Suppressor macrophage treated with lipopolysaccharide for 4 hours (primary cell): ENCODE measurements at regions not wholly inside any gene's neighbourhood (a gene's known extent, or its start where the extent isn't known, plus 50 kb on each side); places are given as distances from the start of the nearest gene placed in this dataset.
"Not testable (repeated sequence)": the region's sequence is repeated elsewhere in the genome, so short reads cannot be mapped to it uniquely, and the experiment has no call there.

ENCODE experiments used
- DNase-seq: peaks from one replicate; pipeline ENCODE4 v3.0.0-alpha.2; 2020

GRCh38 chr9:66601472-66601871 is 299.1 kb upstream of the ZNF658 start:
- not testable (repeated sequence) for DNase-seq

DNA sequence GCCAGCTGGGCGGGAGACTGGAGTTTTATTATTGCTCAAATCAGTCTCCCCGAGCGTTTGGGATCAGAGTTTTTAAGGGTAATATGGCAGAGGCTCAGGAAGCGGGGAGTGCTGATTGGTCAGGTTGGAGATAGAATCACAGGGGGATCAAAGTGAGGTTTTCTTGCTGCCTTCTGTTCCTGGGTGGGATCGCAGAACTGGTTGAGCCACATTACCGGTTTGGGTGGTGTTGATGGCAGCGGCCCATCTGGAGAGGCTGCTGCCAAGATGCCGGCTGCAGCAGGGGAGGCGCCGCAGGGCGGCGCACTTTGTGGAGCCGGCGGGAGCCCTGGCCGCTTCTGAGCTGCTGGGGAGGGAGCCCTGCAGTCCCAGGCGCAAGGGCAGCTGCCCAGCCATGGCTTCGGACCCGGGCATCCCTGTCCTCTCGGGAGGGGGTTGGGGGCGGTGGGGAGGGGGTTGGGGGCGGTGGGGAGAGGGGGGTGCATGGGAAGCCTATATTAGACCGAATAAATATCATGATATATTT is 268.9 kb upstream of the ZNF658 start:
- DNase-seq: not testable (repeated sequence)

- not testable (repeated sequence) for DNase-seq
Observed at GRCh38 chr9:66647675-66648074, 252.8 kb upstream of the ZNF658 start.

DNA sequence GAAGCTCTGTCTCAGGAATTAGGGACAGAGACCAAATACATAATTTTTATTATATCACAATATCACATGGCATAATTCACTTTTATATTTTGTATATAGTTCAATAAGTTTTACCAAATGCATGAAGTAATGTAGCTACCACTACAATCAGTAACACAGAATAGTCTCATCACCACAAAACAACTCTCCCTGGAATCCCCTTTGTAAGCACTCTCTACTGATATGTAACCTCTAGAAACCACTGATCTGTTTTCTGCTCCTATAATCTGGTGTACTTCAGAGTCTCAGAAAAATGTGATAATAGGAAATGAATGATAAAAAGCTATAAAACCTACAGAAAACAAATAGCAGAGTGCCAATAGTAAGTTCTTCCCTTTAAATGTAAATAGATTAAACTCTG is 210.3 kb upstream of the ZNF658 start:
- not testable (repeated sequence) for DNase-seq

GRCh38 chr9:66695561-66696240 is 204.8 kb upstream of the ZNF658 start:
- not testable (repeated sequence) for DNase-seq

GRCh38 chr9:66697343-66698065 is 203.0 kb upstream of the ZNF658 start:
- DNase-seq: not testable (repeated sequence)

GRCh38 chr9:66698066-66698455 is 202.5 kb upstream of the ZNF658 start:
- DNase-seq: not testable (repeated sequence)

DNA sequence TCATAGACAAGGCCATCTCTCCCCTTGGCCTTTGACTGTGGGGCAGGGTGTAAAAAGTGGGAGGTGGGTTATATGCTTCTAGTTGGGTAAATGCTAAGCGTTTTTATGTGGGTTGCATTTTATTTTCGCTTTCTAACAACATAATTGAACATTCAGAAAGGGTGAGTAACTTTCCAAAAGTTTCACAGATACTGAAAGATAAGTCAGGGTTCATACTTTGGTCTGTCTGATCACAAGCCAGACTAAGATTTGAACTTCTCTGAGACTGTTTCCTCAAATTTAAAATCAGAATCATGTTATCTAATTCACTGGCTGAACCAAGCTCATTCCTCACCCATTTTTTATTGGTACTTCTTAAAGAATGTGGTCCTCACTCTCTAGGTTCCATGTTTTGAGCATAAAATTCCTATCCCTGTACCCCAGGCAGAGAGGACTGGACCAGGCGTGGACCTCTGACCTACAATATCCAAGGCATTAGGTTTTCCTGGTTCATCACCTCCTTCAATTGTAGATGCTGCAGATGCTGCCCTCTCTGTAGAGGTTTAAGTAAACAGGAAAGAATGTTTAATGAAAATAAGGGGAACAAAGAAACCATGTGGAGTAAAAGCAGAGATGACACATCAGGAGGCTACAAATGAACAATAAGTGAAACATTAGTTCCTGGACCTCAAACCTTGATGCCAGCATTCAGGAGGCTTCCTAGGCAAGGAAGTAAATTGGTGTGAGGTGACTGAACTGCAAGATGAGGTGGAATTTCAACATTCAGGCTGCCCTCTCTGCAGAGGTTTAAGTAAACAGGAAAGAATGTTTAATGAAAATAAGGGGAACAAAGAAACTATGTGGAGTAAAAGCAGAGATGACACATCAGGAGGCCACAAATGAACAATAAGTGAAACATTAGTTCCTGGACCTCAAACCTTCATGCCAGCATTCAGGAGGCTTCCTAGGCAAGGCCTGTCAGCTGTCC is 198.8 kb upstream of the ZNF658 start:
- DNase-seq: not testable (repeated sequence)

GRCh38 chr9:66711553-66711952 is 189.0 kb upstream of the ZNF658 start:
- DNase-seq: not testable (repeated sequence)

GRCh38 chr9:66712870-66713269 is 187.7 kb upstream of the ZNF658 start:
- DNase-seq: not testable (repeated sequence)

DNA sequence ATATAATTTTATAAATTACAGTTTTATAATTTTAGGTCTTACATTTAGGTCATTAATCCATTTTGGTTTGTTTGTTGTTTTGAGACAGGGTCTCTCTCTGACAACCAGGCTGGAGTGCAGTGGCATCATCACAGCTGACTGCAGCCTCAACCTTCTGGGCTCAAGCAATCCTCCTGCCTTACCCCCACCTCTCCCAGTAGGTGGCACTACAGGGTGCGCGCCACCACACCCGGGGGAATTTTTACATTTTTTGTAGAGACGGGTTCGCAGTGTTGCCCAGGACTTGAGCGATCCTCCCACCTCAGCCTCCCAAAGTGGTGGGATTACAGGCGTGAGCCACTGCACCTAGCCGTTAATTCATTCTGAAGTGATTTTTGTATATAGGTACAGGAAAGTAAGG is 187.0 kb upstream of the ZNF658 start:
- not testable (repeated sequence) for DNase-seq

- DNase-seq: not testable (repeated sequence)
Observed at GRCh38 chr9:66720845-66721244, 179.7 kb upstream of the ZNF658 start.

GRCh38 chr9:66727540-66727939 is 173.0 kb upstream of the ZNF658 start:
- not testable (repeated sequence) for DNase-seq

GRCh38 chr9:66736686-66737085 is 163.8 kb upstream of the ZNF658 start:
- not testable (repeated sequence) for DNase-seq

DNA sequence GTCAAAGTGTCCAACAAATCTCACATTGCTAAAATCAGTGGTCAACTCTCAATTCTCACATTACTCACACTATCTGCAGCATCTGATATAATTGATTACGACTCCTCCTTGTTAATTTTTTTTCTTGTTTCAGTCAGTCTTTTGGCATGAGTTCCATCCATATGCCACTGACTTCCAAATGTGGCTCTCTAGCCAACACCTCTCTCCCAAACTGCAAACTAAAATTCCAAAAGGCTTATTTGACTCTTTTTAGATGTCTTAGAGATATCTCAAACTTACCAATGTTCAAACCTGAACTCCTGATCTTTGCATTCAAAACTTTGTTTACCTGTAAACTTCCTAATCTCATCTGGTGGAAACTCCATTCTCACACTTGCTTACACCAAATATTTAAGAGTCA is 162.1 kb upstream of the ZNF658 start:
- DNase-seq: not testable (repeated sequence)

GRCh38 chr9:66740136-66740535 is 160.4 kb upstream of the ZNF658 start:
- DNase-seq: not testable (repeated sequence)

GRCh38 chr9:66745846-66746245 is 154.7 kb upstream of the ZNF658 start:
- DNase-seq: not testable (repeated sequence)

DNA sequence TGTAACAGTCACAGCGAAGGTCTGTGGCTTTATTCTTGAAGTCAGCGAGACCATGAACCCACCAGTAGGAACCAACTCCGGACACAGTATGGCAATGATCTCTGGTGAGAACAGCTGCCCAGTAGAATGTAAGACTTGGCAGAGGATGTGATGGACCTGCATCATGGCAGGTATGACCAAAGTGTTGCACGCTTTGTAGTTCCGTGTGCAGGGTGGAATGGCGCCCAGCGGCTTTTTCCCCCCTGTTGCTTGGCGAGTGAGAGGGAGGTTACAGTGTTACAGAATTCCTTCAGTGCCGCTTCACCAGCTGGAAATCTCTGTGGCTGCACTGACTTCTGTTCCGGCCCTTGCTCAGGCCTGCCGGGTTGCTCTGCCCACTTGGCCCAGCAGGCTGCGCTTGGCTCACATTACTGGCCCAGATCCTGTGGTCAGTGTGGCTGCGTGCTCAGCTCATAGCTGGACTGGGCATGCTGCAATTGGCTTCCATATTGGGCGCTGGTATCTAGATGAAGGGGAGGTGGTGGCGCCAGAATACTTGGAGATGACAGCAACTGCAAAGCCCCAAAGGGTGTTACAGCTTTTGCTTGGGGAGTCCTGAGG is 148.1 kb upstream of the ZNF658 start:
- DNase-seq: not testable (repeated sequence)

DNA sequence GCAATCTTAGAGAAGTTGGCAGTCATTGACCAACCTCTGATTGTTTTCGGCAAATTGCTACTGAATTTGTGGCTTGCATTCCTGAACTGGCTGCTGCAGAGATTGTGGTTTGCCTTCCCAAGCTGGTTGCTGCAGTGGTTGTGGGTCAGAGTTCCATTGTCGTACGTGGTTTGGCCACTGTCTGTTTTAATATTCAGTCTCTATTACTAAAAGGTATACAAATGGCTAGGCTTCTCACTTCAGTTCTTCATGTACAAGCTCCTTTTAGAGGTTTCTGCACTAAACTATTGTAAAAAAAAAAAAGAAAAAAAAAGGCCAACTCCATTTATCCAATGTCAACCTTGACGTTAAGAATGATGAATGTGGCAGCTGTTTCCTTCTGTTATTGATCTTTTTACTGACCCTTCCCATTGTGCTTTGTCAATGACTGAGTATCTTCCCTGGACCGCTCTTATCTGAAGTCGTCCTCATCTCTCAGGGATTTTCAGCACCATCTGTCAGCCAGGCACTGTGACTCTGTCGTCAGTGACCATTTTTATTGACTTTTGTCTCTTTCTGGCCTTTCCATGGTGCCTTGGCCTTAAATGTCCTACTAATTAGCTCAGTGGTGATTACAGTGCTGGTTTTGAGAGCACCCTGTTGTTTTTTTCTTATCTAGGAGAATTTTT is 140.6 kb upstream of the ZNF658 start:
- DNase-seq: not testable (repeated sequence)

GRCh38 chr9:66764799-66765493 is 135.6 kb upstream of the ZNF658 start:
- not testable (repeated sequence) for DNase-seq

- DNase-seq: not testable (repeated sequence)
Observed at GRCh38 chr9:66765531-66765930, 135.0 kb upstream of the ZNF658 start.
